HG02763 (cell line): ENCODE measurements at regions not wholly inside any gene's neighbourhood (a gene's known extent, or its start where the extent isn't known, plus 50 kb on each side); places are given as distances from the start of the nearest gene placed in this dataset.
"Not testable (repeated sequence)": the region's sequence is repeated elsewhere in the genome, so short reads cannot be mapped to it uniquely, and the experiment has no call there.

ENCODE experiments used
- ATAC-seq: cut with Tn5 transposase; IDR thresholded peaks from one replicate; pipeline ENCODE4 v1.9.1; 2021; ENCODE audit warnings: mild to moderate bottlenecking, moderate library complexity; ENCODE audit not compliant: unreplicated experiment

DNA sequence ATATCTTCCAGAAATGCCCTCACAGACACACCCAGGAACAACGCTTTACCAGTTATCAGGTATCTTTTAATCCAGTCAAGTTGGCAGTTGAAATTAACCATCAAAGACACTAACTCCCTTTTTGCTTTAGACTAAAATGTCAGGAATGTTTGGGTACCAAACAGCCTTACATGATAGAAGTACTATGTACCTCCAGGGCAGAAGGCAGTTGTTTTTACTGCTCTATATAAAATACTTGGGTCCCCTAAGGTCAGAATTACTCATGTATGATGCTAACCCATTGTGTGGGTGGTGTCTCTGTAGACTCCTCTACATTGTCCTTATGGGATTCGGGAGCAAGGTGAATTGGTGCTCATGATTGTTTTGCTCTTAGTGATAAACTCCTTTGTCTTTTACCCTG, 492.5 kb upstream of the FLRT2 start:
- no peak for ATAC-seq

DNA sequence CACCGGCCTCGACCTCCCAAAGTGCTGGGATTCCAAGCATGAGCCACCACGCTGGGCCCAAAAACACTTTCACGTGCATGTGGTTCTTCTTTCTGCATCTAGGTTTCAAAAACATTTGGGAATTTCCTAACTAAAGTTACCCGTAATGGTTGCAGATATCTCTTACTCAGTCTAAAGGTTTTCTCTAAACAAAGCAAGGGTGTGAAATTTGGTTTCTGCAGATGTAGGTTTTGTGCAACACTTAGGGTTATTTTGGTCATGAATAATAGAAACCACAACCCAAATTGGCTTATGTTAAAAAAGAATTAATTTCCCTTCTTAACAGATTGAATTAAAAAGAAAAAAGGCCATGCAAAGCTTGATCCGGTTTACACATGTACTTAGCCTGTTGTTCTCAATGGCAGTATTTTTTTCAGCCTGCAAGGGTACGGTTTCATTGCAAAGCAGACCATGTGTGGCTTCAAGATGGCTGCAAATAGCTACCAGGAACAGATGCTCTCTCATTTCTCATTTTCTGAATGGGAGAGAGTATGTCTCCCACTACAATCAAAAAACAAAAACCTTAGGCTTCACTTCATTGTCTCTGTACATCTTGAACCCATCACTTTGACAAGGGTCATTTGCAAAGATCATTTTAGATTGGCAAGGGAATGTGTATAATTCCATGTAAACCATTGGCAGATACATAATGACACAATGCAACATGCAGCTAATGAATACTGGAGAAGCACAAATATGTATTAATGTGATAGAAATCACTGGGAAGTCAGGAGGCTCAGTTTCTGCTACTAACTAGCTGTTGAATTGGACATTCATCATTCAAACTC, 491.2 kb upstream of the FLRT2 start:
- no peak for ATAC-seq

- ATAC-seq, result no peak
These were observed 490.7 kb upstream of the FLRT2 start for GRCh38 chr14:85039353-85039626.

GRCh38 chr14:85040046-85040685, 489.8 kb upstream of the FLRT2 start:
- no peak for ATAC-seq

DNA sequence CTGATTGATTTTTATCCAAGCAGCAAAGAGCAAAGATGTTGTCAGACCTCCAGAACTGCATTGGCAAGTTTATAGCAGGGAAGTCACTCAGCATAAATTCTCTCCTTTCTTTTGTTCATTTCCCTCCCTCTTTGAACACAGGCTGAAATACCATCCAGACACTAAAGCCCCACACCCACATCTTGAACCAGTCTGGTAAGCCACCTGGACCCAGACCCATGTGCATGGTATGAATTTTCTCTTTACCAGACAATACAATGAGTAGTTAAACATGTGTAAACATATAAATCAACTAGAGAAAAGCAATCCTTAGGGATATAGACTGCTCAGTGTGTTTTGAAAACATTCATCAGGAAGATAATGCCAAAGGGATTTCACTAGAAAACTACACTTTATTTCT, 488.3 kb upstream of the FLRT2 start:
- ATAC-seq, result no peak

DNA sequence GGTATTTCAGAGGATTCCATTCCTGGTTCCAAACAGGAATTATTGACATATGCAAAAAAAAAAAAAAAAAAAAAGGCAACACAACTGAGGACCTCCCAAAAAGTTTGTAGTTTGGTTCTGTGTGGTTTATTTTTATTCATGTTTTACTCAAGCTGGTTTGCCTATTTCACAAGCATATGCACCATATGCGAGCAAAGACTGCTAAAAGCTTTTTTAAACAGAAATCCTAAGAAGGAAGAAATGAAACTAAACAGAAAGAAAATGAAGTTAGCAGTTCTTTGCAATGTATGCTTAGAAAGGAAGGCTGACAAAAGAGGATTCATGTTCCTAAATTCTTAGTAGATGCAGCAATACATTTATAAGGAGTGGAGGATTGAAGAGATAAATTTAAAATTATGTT, 487.6 kb upstream of the FLRT2 start:
- no peak for ATAC-seq

DNA sequence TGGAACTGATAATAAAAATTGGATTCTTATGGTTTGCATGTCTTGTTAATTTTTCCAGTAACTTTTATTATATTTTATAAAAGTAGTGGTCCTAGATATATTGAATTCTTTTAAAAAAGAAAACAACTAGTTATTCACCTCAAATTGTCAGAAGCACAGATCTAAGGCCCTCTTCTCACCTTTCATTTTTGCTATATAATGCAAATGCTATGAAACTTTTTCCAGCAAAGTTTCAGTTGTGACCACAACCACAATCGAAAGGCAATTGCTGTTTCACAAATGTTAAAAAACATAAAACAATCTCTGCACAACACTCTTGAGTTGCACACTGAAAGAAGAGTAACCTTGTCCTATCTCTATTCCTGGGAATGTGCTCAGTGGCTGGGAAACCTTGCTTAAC, 479.8 kb upstream of the FLRT2 start:
- ATAC-seq, result no peak

DNA sequence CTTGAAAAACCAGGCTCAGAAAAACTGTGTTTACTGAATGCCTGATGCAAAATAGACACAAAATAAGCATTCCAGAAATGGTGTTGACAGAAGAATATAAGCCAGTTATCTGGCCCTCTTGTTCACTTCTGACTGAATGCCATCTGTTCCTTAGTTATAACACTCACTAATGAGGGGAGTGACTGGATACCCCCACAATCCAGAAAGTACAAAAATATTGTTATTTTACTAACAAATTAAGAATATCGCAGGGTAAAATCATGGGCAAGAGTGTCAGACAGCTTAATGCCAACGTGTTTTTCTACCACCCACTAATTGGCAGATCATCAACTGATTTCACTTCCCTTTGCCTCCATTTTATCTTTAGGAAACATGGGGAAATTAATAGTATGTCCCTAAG, 477.3 kb upstream of the FLRT2 start:
- no peak for ATAC-seq

DNA sequence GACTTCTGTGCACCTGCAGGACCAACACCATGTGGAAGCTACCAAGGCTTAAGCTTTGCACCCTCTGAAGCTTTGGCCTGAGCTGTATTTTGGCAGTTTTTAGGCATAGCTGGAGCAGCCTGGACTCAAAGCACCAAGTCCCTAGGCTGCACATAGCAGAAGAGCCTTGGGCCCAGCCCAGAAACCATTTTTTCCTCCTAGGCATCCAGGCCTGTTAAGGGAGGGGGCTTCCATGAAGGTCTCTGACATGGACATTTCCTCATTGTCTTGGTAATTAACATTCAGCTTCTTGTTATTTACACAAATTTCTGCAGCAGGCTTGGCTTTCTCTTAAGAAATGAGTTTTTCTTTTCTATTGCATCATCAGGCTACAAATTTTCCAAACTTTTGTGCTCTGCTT, 475.8 kb upstream of the FLRT2 start:
- no peak for ATAC-seq

- ATAC-seq, result no peak
These were observed 473.7 kb upstream of the FLRT2 start for GRCh38 chr14:85056267-85056666.

DNA sequence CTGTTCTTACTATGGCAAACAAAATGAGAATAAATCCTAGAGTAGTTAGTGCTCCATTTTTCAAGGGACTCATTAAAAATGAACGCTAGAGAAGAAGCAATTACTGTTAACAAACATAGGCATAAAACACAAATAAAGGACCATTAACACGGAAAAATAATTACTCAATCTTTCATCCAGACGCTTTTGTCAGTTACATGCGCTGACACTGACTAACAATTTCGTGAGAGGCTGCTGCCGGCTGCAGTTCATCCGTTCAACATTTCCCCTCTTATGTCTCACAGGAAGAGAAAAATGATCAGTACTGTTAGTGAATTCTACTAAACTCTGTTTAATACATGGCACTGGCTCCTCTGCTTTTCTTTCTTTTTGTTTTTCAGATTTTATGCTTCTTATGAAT, 472.7 kb upstream of the FLRT2 start:
- ATAC-seq, result no peak

- ATAC-seq, result no peak
These were observed 471.8 kb upstream of the FLRT2 start for GRCh38 chr14:85058150-85058549.

DNA sequence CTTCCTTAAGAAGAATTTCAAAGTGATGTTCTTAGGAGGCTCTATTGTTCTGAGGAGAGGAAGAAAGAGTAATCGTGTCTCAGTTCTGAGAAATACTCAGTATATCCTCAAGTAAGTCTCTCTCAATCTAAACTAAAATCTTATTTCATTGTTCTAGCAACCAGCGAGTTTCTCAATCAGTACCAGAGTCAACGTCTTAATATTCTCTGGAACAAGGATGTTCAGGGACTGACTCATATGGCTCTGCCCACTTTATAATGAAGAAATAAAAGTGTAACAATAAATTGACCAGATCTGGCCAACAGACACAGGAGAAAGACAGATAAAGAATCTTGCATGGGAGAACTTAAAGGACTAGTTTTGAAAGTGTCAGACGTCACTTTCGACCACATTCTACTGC, 469.8 kb upstream of the FLRT2 start:
- no peak for ATAC-seq

- ATAC-seq, result no peak
These were observed 468.7 kb upstream of the FLRT2 start for GRCh38 chr14:85061256-85061655.

- ATAC-seq, result no peak
These were observed 466.2 kb upstream of the FLRT2 start for GRCh38 chr14:85063747-85064146.

DNA sequence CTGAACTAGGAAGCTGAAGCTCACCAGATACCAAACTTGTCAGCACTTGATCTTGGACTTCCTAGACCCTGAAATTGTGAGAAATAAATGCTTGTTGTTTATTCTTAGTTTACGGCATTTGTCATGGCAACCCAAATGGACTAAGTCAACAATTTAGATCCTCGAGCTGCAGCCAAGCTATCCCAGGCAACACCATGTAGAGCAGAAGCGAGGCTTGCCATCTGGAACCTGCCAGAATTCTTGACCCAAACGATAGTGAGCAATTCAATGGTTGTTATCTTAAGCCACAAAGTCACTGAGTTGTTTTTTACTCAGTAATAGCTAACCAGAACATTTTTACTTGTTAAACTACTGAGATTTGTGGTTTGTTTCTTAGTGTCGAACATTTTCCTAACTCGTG, 458.5 kb upstream of the FLRT2 start:
- no peak for ATAC-seq

GRCh38 chr14:85074955-85075354, 455.0 kb upstream of the FLRT2 start:
- no peak for ATAC-seq

- no peak for ATAC-seq
These were observed 454.1 kb upstream of the FLRT2 start for GRCh38 chr14:85075694-85076476.

DNA sequence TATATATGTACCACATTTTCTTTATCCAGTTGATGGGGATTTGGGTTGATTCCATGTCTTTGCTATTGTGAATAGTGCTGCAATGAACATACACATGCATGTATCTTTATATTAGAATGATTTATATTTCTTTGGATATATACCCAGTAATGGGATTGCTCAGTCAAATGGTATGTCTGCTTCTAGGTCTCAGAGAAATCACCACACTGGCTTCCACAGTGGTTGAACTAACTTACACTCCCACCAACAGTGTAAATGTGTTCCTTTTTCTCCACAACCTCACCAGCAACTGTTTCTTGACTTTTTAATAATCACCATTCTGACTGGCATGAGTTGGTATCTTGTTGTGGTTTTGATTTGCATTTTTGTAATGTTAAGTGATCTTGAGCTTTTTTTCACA, 452.2 kb upstream of the FLRT2 start:
- not testable (repeated sequence) for ATAC-seq

- ATAC-seq, result no peak
These were observed 449.9 kb upstream of the FLRT2 start for GRCh38 chr14:85079842-85080730.

DNA sequence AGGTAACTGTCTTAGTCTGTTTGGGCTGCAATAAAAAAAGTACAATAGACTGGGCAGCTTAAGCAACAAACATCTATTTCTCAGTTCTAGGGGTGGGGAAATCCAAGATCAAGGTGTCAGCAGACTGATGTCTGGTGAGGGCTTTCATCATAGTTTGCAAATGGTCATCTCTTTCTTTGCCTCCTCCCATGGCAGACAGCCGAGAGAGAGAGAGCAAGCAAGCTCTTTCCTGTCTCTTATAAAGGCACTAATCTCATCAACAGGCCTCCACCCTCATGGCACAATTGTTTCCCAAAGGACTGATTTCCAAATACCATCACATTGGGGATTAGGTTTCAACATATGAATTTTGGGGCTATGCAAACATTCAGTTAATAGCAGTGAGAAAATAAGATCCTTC, 445.6 kb upstream of the FLRT2 start:
- no peak for ATAC-seq
